ENCODE measurements at regions not wholly inside any gene's neighbourhood (a gene's known extent, or its start where the extent isn't known, plus 50 kb on each side); places are given as distances from the start of the nearest gene placed in this dataset.

DNA sequence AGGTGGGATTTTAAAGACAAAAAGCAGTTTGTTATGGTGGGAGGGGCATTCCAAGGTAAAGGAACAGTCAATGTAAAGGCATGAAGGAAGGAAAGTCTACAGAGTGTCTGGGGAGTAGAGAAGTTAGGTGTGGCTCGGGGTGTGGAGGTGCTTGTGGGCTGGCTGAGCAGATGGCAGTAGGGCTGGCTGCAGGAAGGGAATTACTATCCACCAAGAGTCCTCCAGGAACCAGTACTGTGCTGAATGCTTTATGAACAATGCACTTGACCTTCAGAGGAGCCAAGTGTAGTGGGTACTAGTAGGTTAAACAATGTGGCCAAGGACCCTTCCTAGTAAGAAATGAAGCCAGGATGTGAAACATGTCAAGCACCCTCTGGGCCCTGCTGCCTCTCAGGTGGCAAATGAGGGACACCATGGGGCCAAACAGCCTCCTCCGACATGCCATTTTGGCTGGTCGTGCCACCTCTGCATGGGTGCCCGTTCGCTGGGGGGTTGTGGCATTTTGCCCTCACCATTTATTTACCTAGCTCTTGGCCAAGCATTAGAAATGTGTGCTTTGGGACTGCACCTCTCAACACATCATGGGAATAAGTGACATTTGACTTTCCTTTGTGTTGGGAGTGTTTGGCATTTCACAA, 123.6 kb upstream of the TENM4 start:
- TF ChIP-seq NFATC3 (CRISPR knock-in tag; IDR thresholded peaks at IDR 0.05), result no peak
- no peak for TF ChIP-seq RARA (CRISPR knock-in tag; IDR thresholded peaks at IDR 0.05)
- TF ChIP-seq, protein P1, sequence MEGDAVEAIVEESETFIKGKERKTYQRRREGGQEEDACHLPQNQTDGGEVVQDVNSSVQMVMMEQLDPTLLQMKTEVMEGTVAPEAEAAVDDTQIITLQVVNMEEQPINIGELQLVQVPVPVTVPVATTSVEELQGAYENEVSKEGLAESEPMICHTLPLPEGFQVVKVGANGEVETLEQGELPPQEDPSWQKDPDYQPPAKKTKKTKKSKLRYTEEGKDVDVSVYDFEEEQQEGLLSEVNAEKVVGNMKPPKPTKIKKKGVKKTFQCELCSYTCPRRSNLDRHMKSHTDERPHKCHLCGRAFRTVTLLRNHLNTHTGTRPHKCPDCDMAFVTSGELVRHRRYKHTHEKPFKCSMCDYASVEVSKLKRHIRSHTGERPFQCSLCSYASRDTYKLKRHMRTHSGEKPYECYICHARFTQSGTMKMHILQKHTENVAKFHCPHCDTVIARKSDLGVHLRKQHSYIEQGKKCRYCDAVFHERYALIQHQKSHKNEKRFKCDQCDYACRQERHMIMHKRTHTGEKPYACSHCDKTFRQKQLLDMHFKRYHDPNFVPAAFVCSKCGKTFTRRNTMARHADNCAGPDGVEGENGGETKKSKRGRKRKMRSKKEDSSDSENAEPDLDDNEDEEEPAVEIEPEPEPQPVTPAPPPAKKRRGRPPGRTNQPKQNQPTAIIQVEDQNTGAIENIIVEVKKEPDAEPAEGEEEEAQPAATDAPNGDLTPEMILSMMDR (CRISPR knock-in tag; IDR thresholded peaks at IDR 0.05), result no peak
- no peak for TF ChIP-seq ZNF121 (CRISPR knock-in tag; IDR thresholded peaks at IDR 0.05)
- no peak for TF ChIP-seq DR1 (CRISPR knock-in tag; IDR thresholded peaks at IDR 0.05)
- TF ChIP-seq ZNF792 (CRISPR knock-in tag; IDR thresholded peaks at IDR 0.05), result no peak
- TF ChIP-seq BCL6 (CRISPR knock-in tag; IDR thresholded peaks at IDR 0.05), result no peak
- Histone ChIP-seq H3K27me3 (ENCODE audit: control insufficient read depth in 1 of 2, insufficient read depth in 2 of 2, low read length in 2 of 2) (no peaks in the 10 kb centered on the region), H3K9ac (ENCODE audit: insufficient read depth, low read depth, low read length) (no peak overlapping the region), H3K79me2 (ENCODE audit: insufficient read depth, low read length) (no peaks in the 10 kb centered on the region), H3K4me3 (replicated peaks in 1 of 3; ENCODE audit: insufficient read depth in 1 of 3, low read depth in 2 of 3, low read length in 3 of 3) (no peak overlapping the region), H3K4me1 (ENCODE audit: insufficient read depth, low read length) (no peaks in the 10 kb centered on the region), H4K20me1 (ENCODE audit: insufficient read depth, low read length) (no peaks in the 10 kb centered on the region), H3K4me2 (ENCODE audit: low read depth, low read length) (no peak overlapping the region), H2AFZ (ENCODE audit: low read length) (no peak overlapping the region), H3K36me3 (replicated peaks in 1 of 2; ENCODE audit: control insufficient read depth in 1 of 2, insufficient read depth in 2 of 2, low read length in 2 of 2) (no peaks in the 10 kb centered on the region), H3K9me3 (ENCODE audit: low read length) (no peaks in the 10 kb centered on the region), H3K27ac (ENCODE audit: extremely low read length, insufficient read depth, low read length) (no peak overlapping the region)
- no TSS peak for BruUV-seq (replicated peaks)
- DNase-seq (ENCODE audit: low spot score), result no peak
- 6% methylated on average over 1 of the region's 5 CpGs for WGBS (ENCODE audit: low lambda C conversion rate)
- no peak for FAIRE-seq
- ChIA-PET POLR2A (no interaction called here), CTCF (ENCODE audit: low intra/inter-chr PET ratio, low total read pairs) (no interaction called here)
- ATAC-seq, result no peak
- in situ Hi-C loops (cut with HindIII; ENCODE audit: extremely low pct_ligation_motif_present, low pct_unique_long_range_greater_than_20kb), result no loop called here
- intact Hi-C loops (cut with micrococcal nuclease; ENCODE audit: unreplicated experiment), result no loop called here

DNA sequence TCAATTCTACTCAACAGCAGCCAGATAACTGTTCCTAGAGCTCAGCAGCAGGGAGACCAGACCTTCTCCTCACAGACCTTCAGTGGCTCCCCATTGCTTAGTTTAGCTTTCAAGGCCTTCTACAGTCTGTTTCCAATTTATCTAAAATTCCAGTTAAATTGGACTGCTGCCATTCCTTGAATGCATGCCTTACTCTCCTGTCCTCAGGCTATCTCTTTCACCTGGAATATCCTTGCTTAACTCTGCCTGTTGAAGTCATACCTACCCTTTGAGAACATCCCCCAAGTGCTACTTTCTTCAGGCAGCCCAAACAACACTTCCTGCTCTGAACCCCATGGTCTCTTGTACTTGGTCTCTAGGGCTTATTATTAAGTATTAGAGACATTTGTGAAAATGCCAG, 120.7 kb upstream of the TENM4 start:
- Histone ChIP-seq H3K27ac (ENCODE audit: extremely low read length, insufficient read depth, low read length) (no peak overlapping the region), H3K27me3 (ENCODE audit: control insufficient read depth in 1 of 2, insufficient read depth in 2 of 2, low read length in 2 of 2) (no peaks in the 10 kb centered on the region), H4K20me1 (ENCODE audit: insufficient read depth, low read length) (no peaks in the 10 kb centered on the region), H3K4me2 (ENCODE audit: low read depth, low read length) (no peak overlapping the region), H2AFZ (ENCODE audit: low read length) (no peak overlapping the region), H3K4me3 (replicated peaks in 1 of 3; ENCODE audit: insufficient read depth in 1 of 3, low read depth in 2 of 3, low read length in 3 of 3) (no peak overlapping the region), H3K9me3 (ENCODE audit: low read length) (no peaks in the 10 kb centered on the region), H3K79me2 (ENCODE audit: insufficient read depth, low read length) (no peaks in the 10 kb centered on the region), H3K4me1 (ENCODE audit: insufficient read depth, low read length) (no peaks in the 10 kb centered on the region), H3K9ac (ENCODE audit: insufficient read depth, low read depth, low read length) (no peak overlapping the region), H3K36me3 (replicated peaks in 1 of 2; ENCODE audit: control insufficient read depth in 1 of 2, insufficient read depth in 2 of 2, low read length in 2 of 2) (no peaks in the 10 kb centered on the region)
- in situ Hi-C loops (cut with HindIII; ENCODE audit: extremely low pct_ligation_motif_present, low pct_unique_long_range_greater_than_20kb) (no loop called here), intact Hi-C loops (cut with micrococcal nuclease; ENCODE audit: unreplicated experiment) (no loop called here)
- DNase-seq (ENCODE audit: low spot score) (no peak), ATAC-seq (no peak), FAIRE-seq (no peak)
- no TSS peak for BruUV-seq (replicated peaks)
- CTCF ChIA-PET (ENCODE audit: low intra/inter-chr PET ratio, low total read pairs), result no interaction called here
- POLR2A ChIA-PET, result no interaction called here
- TF ChIP-seq ZNF383 (CRISPR knock-in tag; IDR thresholded peaks at IDR 0.05; ENCODE audit: borderline replicate concordance) (no peak), ZNF468 (CRISPR knock-in tag; IDR thresholded peaks at IDR 0.05) (no peak), ZNF430 (CRISPR knock-in tag; IDR thresholded peaks at IDR 0.05) (no peak), HNRNPK (IDR thresholded peaks at IDR 0.05; ENCODE audit: low read depth, low read length, poor library complexity, severe bottlenecking) (no peak), EED (CRISPR knock-in tag; IDR thresholded peaks at IDR 0.05) (no peak), CEBPG (CRISPR knock-in tag; IDR thresholded peaks at IDR 0.05) (no peak), USF2 (IDR thresholded peaks at IDR 0.05; ENCODE audit: low read depth, low read length) (no peak), USF2 (CRISPR knock-in tag; IDR thresholded peaks at IDR 0.05; ENCODE audit: borderline replicate concordance) (no peak), ZNF543 (CRISPR knock-in tag; IDR thresholded peaks at IDR 0.05) (no peak), U2AF1 (optimal IDR thresholded peaks at IDR 0.05; ENCODE audit: low read depth, low read length) (no peak), ZNF34 (CRISPR knock-in tag; IDR thresholded peaks at IDR 0.05; ENCODE audit: borderline replicate concordance) (no peak), ZNF547 (CRISPR knock-in tag; IDR thresholded peaks at IDR 0.05) (no peak)
